ENCODE measurements at regions not wholly inside any gene's neighbourhood (a gene's known extent, or its start where the extent isn't known, plus 50 kb on each side); places are given as distances from the start of the nearest gene placed in this dataset.

GRCh38 chr7:15113752-15114151 lies 211.2 kb upstream of the DGKB start:
- no peak for TF ChIP-seq CTCF (IDR thresholded peaks at IDR 0.05)
- no peak for TF ChIP-seq REST (IDR thresholded peaks at IDR 0.05; ENCODE audit: insufficient read depth in 1 of 2, low read depth in 2 of 2, low read length in 1 of 2)
- TF ChIP-seq SIN3A (IDR thresholded peaks at IDR 0.05; ENCODE audit: borderline replicate concordance, insufficient read depth, low read depth, low read length): no peak
- no peak for TF ChIP-seq POLR2AphosphoS5 (IDR thresholded peaks at IDR 0.05; ENCODE audit: low read depth, low read length)
